ENCODE measurements at regions not wholly inside any gene's neighbourhood (a gene's known extent, or its start where the extent isn't known, plus 50 kb on each side); places are given as distances from the start of the nearest gene placed in this dataset.

DNA sequence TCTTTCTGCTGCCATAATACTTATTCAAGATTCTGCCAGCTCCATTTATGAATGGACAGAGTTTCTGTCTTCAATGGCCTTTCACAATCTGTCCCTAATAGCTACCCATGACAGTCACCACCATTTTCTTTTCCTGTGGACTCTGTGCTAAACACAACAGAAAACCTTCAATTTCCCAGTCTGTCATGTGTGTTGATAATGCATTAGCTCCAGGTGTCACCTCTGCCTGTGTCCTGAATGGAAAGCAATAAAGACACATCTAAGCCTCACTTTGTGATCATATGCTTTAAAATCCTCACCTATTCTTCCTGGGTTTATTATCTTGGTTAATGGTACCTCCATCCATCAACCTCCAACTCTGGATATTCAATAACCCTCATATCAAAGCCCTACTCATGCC is 772.2 kb downstream of the DCDC2C start:
- no peak for TF ChIP-seq CTCF (IDR thresholded peaks at IDR 0.05; ENCODE audit: low read depth, low read length)
- TF ChIP-seq EZH2phosphoT487 (IDR thresholded peaks at IDR 0.05; ENCODE audit: low read depth), result no peak

Data from OCI-LY3 (cell line).